ENCODE measurements at regions not wholly inside any gene's neighbourhood (a gene's known extent, or its start where the extent isn't known, plus 50 kb on each side); places are given as distances from the start of the nearest gene placed in this dataset.

- no peaks in the 10 kb centered on the region for H3K9me3 ChIP-seq (ENCODE audit: control insufficient read depth, insufficient read depth, low read depth, low read length)
- POLR2A ChIA-PET: no interaction called here
- H3K4me1 ChIP-seq (ENCODE audit: control insufficient read depth, insufficient read depth, low read length): no peaks in the 10 kb centered on the region
- TF ChIP-seq ZSCAN30 (tag by site-specific recombination; IDR thresholded peaks at IDR 0.05) (no peak), ZNF26 (tag by site-specific recombination; IDR thresholded peaks at IDR 0.05) (no peak)
- H3K27ac ChIP-seq (ENCODE audit: extremely low read depth, low read depth, low read length): no peak overlapping the region
- H3K36me3 ChIP-seq (ENCODE audit: control insufficient read depth in 2 of 2, insufficient read depth in 1 of 2, low read length in 2 of 2): no peaks in the 10 kb centered on the region
- CTCF ChIA-PET: no interaction called here
- no peak overlapping the region for H3K4me3 ChIP-seq (ENCODE audit: low read depth, low read length)
Measured at GRCh38 chr7:68321076-68321639, 1277.1 kb upstream of the AUTS2 start.

DNA sequence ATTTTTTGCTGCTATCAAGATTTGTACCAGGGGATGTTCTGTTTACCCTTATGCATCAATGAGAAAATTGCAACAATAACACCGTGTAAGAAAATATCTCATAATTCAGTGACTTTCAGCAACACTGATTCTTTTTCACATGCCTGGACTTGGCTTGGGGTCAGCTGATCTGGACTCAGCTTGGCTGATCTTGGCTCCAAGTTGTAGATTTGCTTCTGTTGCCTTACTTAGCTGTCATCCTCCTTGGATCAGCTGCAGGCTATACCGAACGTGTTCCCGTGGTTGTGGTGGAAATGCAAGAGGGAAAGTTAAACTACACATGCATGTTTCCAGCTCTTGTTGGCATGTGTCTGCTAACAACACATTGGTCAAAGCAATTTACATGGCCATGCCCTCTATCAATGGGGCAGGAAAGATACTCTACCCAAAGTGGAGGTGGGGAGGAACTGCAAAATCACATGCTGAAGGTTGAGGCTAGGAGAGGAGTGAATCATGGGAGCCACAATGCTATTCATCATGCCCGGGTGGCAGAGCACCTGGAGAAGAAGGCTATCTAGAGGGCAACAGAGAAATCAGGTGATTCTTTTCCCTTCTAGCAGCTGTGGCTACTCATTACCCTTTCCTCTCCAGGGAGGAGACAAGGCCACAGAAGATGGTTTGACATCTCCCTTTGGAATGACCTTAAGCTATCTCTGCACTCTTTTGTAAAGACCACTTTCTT is 1276.3 kb upstream of the AUTS2 start:
- Histone ChIP-seq H3K9me3 (ENCODE audit: control insufficient read depth, insufficient read depth, low read depth, low read length) (no peaks in the 10 kb centered on the region), H3K4me1 (ENCODE audit: control insufficient read depth, insufficient read depth, low read length) (no peaks in the 10 kb centered on the region), H3K4me3 (ENCODE audit: low read depth, low read length) (no peak overlapping the region), H3K36me3 (ENCODE audit: control insufficient read depth in 2 of 2, insufficient read depth in 1 of 2, low read length in 2 of 2) (no peaks in the 10 kb centered on the region), H3K27ac (ENCODE audit: extremely low read depth, low read depth, low read length) (no peak overlapping the region)
- TF ChIP-seq, protein P1, sequence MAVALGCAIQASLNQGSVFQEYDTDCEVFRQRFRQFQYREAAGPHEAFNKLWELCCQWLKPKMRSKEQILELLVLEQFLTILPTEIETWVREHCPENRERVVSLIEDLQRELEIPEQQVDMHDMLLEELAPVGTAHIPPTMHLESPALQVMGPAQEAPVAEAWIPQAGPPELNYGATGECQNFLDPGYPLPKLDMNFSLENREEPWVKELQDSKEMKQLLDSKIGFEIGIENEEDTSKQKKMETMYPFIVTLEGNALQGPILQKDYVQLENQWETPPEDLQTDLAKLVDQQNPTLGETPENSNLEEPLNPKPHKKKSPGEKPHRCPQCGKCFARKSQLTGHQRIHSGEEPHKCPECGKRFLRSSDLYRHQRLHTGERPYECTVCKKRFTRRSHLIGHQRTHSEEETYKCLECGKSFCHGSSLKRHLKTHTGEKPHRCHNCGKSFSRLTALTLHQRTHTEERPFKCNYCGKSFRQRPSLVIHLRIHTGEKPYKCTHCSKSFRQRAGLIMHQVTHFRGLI (tag by site-specific recombination; IDR thresholded peaks at IDR 0.05): no peak
- TF ChIP-seq YY2 (tag by site-specific recombination; IDR thresholded peaks at IDR 0.05): no peak
- TF ChIP-seq SCRT1 (tag by site-specific recombination; IDR thresholded peaks at IDR 0.05; ENCODE audit: borderline replicate concordance): no peak
- TF ChIP-seq ZNF404 (tag by site-specific recombination; IDR thresholded peaks at IDR 0.05): no peak
- TF ChIP-seq, protein P2, sequence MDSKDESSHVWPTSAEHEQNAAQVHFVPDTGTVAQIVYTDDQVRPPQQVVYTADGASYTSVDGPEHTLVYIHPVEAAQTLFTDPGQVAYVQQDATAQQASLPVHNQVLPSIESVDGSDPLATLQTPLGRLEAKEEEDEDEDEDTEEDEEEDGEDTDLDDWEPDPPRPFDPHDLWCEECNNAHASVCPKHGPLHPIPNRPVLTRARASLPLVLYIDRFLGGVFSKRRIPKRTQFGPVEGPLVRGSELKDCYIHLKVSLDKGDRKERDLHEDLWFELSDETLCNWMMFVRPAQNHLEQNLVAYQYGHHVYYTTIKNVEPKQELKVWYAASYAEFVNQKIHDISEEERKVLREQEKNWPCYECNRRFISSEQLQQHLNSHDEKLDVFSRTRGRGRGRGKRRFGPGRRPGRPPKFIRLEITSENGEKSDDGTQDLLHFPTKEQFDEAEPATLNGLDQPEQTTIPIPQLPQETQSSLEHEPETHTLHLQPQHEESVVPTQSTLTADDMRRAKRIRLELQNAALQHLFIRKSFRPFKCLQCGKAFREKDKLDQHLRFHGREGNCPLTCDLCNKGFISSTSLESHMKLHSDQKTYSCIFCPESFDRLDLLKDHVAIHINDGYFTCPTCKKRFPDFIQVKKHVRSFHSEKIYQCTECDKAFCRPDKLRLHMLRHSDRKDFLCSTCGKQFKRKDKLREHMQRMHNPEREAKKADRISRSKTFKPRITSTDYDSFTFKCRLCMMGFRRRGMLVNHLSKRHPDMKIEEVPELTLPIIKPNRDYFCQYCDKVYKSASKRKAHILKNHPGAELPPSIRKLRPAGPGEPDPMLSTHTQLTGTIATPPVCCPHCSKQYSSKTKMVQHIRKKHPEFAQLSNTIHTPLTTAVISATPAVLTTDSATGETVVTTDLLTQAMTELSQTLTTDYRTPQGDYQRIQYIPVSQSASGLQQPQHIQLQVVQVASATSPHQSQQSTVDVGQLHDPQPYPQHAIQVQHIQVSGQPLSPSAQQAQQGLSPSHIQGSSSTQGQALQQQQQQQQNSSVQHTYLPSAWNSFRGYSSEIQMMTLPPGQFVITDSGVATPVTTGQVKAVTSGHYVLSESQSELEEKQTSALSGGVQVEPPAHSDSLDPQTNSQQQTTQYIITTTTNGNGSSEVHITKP (tag by site-specific recombination; IDR thresholded peaks at IDR 0.05): no peak
- no peak for TF ChIP-seq ZNF514 (tag by site-specific recombination; IDR thresholded peaks at IDR 0.05)
- TF ChIP-seq ZFP41 (tag by site-specific recombination; IDR thresholded peaks at IDR 0.05; ENCODE audit: borderline replicate concordance): no peak
- TF ChIP-seq ZNF223 (tag by site-specific recombination; IDR thresholded peaks at IDR 0.05): no peak
- no peak for TF ChIP-seq ZNF626 (tag by site-specific recombination; IDR thresholded peaks at IDR 0.05)
- no peak for TF ChIP-seq TRIM28 (IDR thresholded peaks at IDR 0.05; ENCODE audit: borderline replicate concordance, low read length)
- TF ChIP-seq KLF1 (tag by site-specific recombination; IDR thresholded peaks at IDR 0.05): no peak
- no peak for TF ChIP-seq ZNF677 (tag by site-specific recombination; IDR thresholded peaks at IDR 0.05)
- no peak for TF ChIP-seq PRDM1 (tag by site-specific recombination; IDR thresholded peaks at IDR 0.05)
- no peak for TF ChIP-seq ZNF623 (tag by site-specific recombination; IDR thresholded peaks at IDR 0.05)
- ChIA-PET POLR2A (no interaction called here), CTCF (no interaction called here)

Measured in HEK293 (cell line).